GM10248 (cell line): ENCODE measurements at regions not wholly inside any gene's neighbourhood (a gene's known extent, or its start where the extent isn't known, plus 50 kb on each side); places are given as distances from the start of the nearest gene placed in this dataset.

ENCODE experiments used
- CTCF ChIA-PET: fragments of 300-600 bp; sonication (Branson Sonifier 250); formaldehyde crosslinking; extraction: SDS; loops from one replicate; lab custom pipeline; 2021; ENCODE audit warnings: antibody characterized with exemption; lab: Yijun Ruan, JAX
- POLR2A ChIA-PET: fragments of 350-650 bp; sonication (Branson Sonifier 250); formaldehyde crosslinking; extraction: SDS; loops from one replicate; lab custom pipeline; 2020; ENCODE audit warnings: antibody characterized with exemption; lab: Yijun Ruan, JAX
- DNase-seq: peaks from one replicate; pipeline ENCODE4 v3.0.0; 2012; ENCODE audit errors: extremely low spot score
- TF ChIP-seq, protein P1 (sequence below): IDR thresholded peaks from 2 replicates; pipeline ENCODE4 v1.5.1; 2012; ENCODE audit warnings: mild to moderate bottlenecking, low read depth; ENCODE audit errors: extremely low read depth, missing control alignments, control extremely low read depth

DNA sequence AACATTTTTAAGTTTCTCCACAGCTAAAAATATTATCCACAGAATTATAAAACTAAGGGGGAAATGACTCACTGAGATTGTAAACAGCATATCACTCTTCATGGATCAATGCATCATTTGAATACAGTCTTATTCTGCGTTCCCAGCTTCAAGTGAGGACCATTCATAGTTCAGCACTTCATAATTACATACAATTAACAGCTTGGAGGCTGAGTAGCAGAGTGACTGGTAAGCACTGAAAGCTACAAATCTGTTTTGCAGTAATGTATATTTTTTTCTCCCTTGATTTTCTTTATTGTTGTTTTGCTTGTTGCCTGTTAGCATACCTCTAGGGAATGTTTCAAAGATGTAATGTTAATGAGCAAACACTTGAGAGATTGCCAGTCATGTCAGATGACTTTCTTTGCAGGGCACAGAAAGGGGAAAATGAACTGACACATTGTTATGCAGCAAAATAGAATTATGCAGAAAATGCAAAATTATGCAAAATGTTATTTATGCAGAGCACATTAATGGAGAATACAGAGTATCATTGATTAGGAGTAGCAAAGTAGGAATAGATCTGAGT lies 138.6 kb downstream of the RPS29 start:
- ChIA-PET CTCF (interaction anchor here (1.2 to 3.1 kb wide), 5 partner anchors 9 to 50 kb away, joined by 3 to 16 read pairs (median 6); no protein-coding TSS in a partner anchor), POLR2A (no interaction called here)
- TF ChIP-seq, protein P1, sequence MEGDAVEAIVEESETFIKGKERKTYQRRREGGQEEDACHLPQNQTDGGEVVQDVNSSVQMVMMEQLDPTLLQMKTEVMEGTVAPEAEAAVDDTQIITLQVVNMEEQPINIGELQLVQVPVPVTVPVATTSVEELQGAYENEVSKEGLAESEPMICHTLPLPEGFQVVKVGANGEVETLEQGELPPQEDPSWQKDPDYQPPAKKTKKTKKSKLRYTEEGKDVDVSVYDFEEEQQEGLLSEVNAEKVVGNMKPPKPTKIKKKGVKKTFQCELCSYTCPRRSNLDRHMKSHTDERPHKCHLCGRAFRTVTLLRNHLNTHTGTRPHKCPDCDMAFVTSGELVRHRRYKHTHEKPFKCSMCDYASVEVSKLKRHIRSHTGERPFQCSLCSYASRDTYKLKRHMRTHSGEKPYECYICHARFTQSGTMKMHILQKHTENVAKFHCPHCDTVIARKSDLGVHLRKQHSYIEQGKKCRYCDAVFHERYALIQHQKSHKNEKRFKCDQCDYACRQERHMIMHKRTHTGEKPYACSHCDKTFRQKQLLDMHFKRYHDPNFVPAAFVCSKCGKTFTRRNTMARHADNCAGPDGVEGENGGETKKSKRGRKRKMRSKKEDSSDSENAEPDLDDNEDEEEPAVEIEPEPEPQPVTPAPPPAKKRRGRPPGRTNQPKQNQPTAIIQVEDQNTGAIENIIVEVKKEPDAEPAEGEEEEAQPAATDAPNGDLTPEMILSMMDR = no peak
- no peak for DNase-seq

DNA sequence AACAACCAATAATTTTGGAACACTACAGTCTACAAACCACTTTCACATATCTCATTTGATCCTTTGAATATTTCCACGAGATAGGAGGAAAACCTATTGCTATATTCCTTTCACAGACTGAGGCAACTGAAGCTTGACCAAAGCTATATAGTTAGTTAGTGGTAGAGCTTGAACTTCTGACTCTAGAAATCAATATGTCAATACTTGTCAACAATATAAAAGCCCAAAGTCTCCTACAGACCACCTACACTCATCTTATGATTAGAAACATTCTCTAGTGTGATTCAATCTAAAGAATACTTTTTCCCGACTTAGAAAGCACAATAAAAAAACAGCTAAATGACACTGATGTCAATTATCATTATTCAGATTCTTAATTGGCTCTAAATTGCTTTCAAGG lies 139.4 kb downstream of the RPS29 start:
- ChIA-PET POLR2A (no interaction called here), CTCF (interaction anchor here (1.4 to 3.1 kb wide), 4 partner anchors 9 to 51 kb away, joined by 3 to 16 read pairs (median 8); no protein-coding TSS in a partner anchor)
- TF ChIP-seq, protein P1 = no peak
- no peak for DNase-seq

DNA sequence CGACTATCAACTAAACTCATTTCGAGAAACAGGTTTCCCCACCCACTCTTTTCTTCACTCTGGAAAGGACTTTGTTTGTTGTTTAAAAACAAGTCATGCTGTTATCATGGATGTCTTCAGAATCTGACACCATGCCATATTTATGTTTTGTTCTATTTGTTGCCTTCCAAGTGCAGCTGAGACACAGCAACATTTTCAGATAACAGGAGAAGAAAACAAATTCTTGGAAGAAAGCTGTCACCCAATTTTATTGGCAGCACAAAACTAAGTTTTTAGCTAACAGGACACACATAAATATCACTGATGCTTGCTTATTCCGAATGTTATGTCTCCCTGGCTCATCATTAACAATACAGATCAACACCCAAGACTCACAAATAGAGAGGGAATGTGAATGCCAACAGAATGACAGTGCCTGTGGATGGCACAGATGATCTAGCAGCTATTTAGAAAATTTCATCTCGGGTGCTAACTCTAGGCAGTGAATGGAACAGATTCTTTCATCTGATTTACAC lies 147.9 kb downstream of the RPS29 start:
- ChIA-PET POLR2A (no interaction called here), CTCF (interaction anchor here (0.8 to 2.9 kb wide), 3 partner anchors 9 to 23 kb away, joined by 3 to 22 read pairs (median 7); no protein-coding TSS in a partner anchor)
- TF ChIP-seq, protein P1 = no peak
- no peak for DNase-seq

DNA sequence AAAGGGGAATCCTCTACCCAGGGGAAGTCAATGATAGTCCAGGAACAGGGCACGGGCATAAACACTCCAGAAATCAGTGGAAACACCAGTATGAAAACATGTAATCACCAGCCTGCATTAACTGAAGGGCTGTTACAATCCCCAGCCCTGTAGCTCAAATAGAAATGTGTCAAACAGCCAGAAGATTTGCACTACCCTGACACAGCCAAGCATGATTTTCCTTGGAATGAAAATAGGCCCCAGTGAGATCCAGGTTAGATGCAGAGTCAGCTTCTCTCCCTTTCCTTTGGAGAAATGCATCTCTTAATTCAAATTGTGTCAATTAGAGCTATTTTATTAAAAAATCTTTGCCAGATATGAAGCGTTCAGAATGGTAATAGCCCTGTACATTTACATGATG lies 158.1 kb downstream of the RPS29 start:
- TF ChIP-seq, protein P1 = no peak
- POLR2A ChIA-PET = no interaction called here
- no peak for DNase-seq
- CTCF ChIA-PET = interaction anchor here (3.2 kb wide), 1 partner anchor 34 kb away, joined by 9 read pairs; no protein-coding TSS in a partner anchor

DNA sequence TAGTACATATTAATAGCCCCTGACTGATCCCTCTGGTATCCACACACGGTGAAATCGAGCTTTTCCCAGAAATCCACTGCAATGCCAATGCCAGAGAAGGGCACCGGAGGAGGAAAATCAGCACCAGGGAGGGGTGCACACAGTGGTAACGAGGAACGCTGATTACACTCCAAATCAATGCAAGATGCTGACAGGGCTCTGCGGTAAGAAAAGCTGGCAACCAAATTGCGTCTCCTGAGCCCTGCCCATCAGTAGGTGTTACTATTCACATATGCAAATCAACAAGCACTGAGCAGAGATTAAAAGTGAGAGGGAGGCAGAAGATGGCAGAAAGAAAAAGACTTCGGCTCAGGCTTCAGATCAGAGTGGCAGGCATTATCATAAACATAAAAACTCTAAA lies 159.1 kb downstream of the RPS29 start:
- TF ChIP-seq, protein P1 = no peak
- POLR2A ChIA-PET = no interaction called here
- DNase-seq = no peak
- CTCF ChIA-PET = no interaction called here

DNA sequence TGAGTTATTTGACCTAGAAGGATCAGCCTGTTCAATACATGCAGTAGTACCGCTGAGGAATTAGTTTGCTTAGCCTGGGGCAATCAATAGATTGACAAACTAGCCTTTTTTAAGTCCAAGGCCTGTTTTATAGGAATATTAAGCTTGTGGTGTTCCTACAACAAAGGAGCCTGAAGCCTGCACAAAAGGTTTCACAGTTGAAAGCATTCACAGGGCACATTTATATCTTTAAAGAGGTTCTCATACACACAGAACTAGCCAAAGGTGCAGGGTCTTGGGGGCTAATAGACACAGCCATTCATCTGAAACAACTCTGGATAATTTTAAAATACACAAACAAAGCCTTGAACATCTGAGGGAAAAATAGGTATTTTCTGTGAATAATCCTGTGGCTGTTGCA lies 160.3 kb downstream of the RPS29 start:
- POLR2A ChIA-PET = no interaction called here
- CTCF ChIA-PET = interaction anchor here (0.8 to 1.6 kb wide), 2 partner anchors 11 to 19 kb away, joined by 3 read pairs; no protein-coding TSS in a partner anchor
- TF ChIP-seq, protein P1 = no peak
- DNase-seq = no peak
